ENCODE measurements at regions not wholly inside any gene's neighbourhood (a gene's known extent, or its start where the extent isn't known, plus 50 kb on each side); places are given as distances from the start of the nearest gene placed in this dataset.
"Not testable (repeated sequence)": the region's sequence is repeated elsewhere in the genome, so short reads cannot be mapped to it uniquely, and the experiment has no call there.

- H3K36me3 ChIP-seq = no peaks in the 10 kb centered on the region
- no peaks in the 10 kb centered on the region for H3K27me3 ChIP-seq
- intact Hi-C loops (cut with DNase I) = no loop called here
- TF ChIP-seq CTCF (IDR thresholded peaks at IDR 0.05) (no peak), POLR2AphosphoS5 (IDR thresholded peaks at IDR 0.05) (no peak), EP300 (IDR thresholded peaks at IDR 0.05) (no peak), POLR2A (IDR thresholded peaks at IDR 0.05) (no peak)
- no peaks in the 10 kb centered on the region for H3K4me1 ChIP-seq
- no peaks in the 10 kb centered on the region for H3K9me3 ChIP-seq
- DNase-seq = no peak
- WGBS, 2 donors = 78 to 85% methylated on average over 3 of the region's 3 CpGs
- H3K4me3 ChIP-seq = no peak overlapping the region
- H3K27ac ChIP-seq = no peak overlapping the region
These were observed 201.8 kb upstream of the ZNF385D start for GRCh38 chr3:21952856-21953255.

DNA sequence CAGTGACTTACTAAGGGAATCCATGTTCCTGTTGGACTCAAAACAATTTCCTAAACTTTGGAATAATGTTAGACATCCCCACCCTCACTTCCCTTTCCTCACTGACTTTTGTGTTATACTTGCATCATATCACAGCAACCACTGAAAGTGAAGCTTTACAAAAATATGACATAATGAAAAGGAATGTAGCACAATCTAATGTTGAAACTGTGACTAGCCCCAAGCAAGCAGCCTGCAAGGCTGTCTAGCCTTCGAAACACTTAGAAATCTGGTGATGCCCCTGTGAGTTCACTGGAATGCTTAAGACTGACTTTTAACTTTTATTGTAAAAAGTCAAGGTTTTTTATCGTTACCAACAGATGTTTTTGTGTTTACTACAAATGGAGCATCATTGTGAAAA, 203.7 kb upstream of the ZNF385D start:
- Histone ChIP-seq H3K4me3 (no peak overlapping the region), H3K27ac (no peak overlapping the region), H3K4me1 (no peaks in the 10 kb centered on the region), H3K9me3 (no peaks in the 10 kb centered on the region), H3K27me3 (no peaks in the 10 kb centered on the region), H3K36me3 (no peaks in the 10 kb centered on the region)
- TF ChIP-seq POLR2A (IDR thresholded peaks at IDR 0.05) = no peak
- TF ChIP-seq CTCF (IDR thresholded peaks at IDR 0.05) = no peak
- TF ChIP-seq POLR2AphosphoS5 (IDR thresholded peaks at IDR 0.05) = no peak
- TF ChIP-seq EP300 (IDR thresholded peaks at IDR 0.05) = no peak
- WGBS, 2 donors = 66 to 90% methylated on average over 2 of the region's 2 CpGs
- DNase-seq = no peak
- intact Hi-C loops (cut with DNase I) = no loop called here

- WGBS, 2 donors = 93 to 96% methylated on average over 2 of the region's 2 CpGs
- intact Hi-C loops (cut with DNase I) = no loop called here
These were observed 204.4 kb upstream of the ZNF385D start for GRCh38 chr3:21955406-21955805.

GRCh38 chr3:21960033-21960432, 209.0 kb upstream of the ZNF385D start:
- Histone ChIP-seq H3K9me3 (no peaks in the 10 kb centered on the region), H3K4me1 (peaks cover 0 to 8% (median 4%) of the 10 kb centered on the region in 4 donors), H3K36me3 (no peaks in the 10 kb centered on the region), H3K4me3 (no peak overlapping the region), H3K27me3 (no peaks in the 10 kb centered on the region), H3K27ac (no peak overlapping the region)
- intact Hi-C loops (cut with DNase I) = no loop called here
- no peak for DNase-seq
- WGBS, 2 donors = 49 to 88% methylated on average over 1 of the region's 1 CpG
- TF ChIP-seq CTCF (IDR thresholded peaks at IDR 0.05) (no peak), EP300 (IDR thresholded peaks at IDR 0.05) (no peak), POLR2A (IDR thresholded peaks at IDR 0.05) (no peak), POLR2AphosphoS5 (IDR thresholded peaks at IDR 0.05) (no peak)

More at GRCh38 chr3:21955406-21955805, 204.4 kb upstream of the ZNF385D start:
- no peaks in the 10 kb centered on the region for H3K27me3 ChIP-seq
- no peaks in the 10 kb centered on the region for H3K36me3 ChIP-seq
- DNase-seq = no peak
- H3K27ac ChIP-seq = no peak overlapping the region
- TF ChIP-seq POLR2A (IDR thresholded peaks at IDR 0.05) (no peak), EP300 (IDR thresholded peaks at IDR 0.05) (no peak), CTCF (IDR thresholded peaks at IDR 0.05) (no peak), POLR2AphosphoS5 (IDR thresholded peaks at IDR 0.05) (no peak)
- H3K4me1 ChIP-seq = no peaks in the 10 kb centered on the region
- H3K4me3 ChIP-seq = no peak overlapping the region
- H3K9me3 ChIP-seq = no peaks in the 10 kb centered on the region

- no peaks in the 10 kb centered on the region for H3K36me3 ChIP-seq
- intact Hi-C loops (cut with DNase I) = no loop called here
- no peaks in the 10 kb centered on the region for H3K9me3 ChIP-seq
- H3K27me3 ChIP-seq = no peaks in the 10 kb centered on the region
- no peak overlapping the region for H3K27ac ChIP-seq
- no peak for DNase-seq
- no peak overlapping the region for H3K4me3 ChIP-seq
- peaks cover 0 to 8% (median 4%) of the 10 kb centered on the region in 4 donors for H3K4me1 ChIP-seq
- 7 to 16% methylated on average over 1 of the region's 1 CpG for WGBS, 2 donors
- TF ChIP-seq POLR2AphosphoS5 (IDR thresholded peaks at IDR 0.05) = no peak
- no peak for TF ChIP-seq POLR2A (IDR thresholded peaks at IDR 0.05)
- TF ChIP-seq EP300 (IDR thresholded peaks at IDR 0.05) = no peak
These were observed 211.4 kb upstream of the ZNF385D start for GRCh38 chr3:21962456-21962855.

DNA sequence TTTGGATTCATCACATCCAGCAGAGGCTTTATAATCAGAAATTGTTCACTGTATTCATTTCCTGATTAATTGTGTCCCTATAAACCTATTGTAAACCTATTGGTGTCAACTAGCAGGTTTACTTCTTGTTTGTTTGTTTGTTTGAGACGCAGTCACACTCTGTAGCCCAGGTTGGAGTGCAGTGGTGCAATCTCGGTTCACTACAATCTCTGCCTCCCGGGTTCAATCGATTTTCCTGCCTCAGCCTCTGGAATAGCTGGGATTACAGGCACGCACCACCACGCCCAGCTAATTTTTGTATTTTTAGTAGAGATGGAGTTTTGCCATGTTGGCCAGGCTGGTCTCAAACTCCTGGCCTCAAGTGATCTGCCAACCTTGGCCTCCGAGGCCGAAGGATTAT, 215.4 kb upstream of the ZNF385D start:
- H3K4me3 ChIP-seq; H3K27ac ChIP-seq; H3K27me3 ChIP-seq; intact Hi-C loops (cut with DNase I); H3K9me3 ChIP-seq; H3K4me1 ChIP-seq; DNase-seq; H3K36me3 ChIP-seq: not testable (repeated sequence)
- 80 to 86% methylated on average over 8 of the region's 8 CpGs for WGBS, 2 donors
